ENCODE measurements at regions not wholly inside any gene's neighbourhood (a gene's known extent, or its start where the extent isn't known, plus 50 kb on each side); places are given as distances from the start of the nearest gene placed in this dataset.

DNA sequence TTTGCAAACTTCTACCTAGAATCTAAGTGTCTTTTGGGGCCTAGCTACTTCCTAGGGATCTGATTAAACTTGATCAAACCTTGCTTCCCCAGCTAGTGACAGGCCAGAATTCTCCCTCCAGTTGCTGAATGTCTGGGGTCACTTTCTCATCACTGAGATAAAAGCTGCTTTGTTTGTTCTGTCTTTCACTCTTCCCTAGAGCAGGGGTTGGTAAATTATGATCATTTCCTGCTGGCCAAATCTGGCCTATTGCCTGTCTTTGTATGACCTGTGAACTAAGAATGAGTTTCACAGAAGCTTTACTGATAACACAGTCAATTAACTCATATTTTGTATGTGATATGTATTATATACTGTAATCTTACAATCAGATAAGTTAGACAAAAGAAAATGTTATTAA lies 157.8 kb upstream of the AADAT start:
- Histone ChIP-seq H2AFZ (ENCODE audit: low read depth, low read length, poor library complexity, severe bottlenecking) (no peak overlapping the region), H3K9ac (ENCODE audit: low read length) (no peak overlapping the region), H3K27me3 (ENCODE audit: insufficient read depth, low read length) (no peaks in the 10 kb centered on the region), H3K4me3 (replicated peaks in 1 of 2; ENCODE audit: low read depth in 1 of 2, low read length in 2 of 2) (no peak overlapping the region), H3K27ac (ENCODE audit: low read depth, low read length) (no peak overlapping the region), H3K9me2 (ENCODE audit: insufficient read depth) (no peaks in the 10 kb centered on the region), H3K9me3 (ENCODE audit: control insufficient read depth in 1 of 2, insufficient read depth in 1 of 2, low read depth in 1 of 2, low read length in 2 of 2) (no peaks in the 10 kb centered on the region), H3K79me2 (ENCODE audit: insufficient read depth, low read length) (no peaks in the 10 kb centered on the region), H3K4me2 (ENCODE audit: low read length) (0 out of 2 replicates have a peak overlapping the region, but pooled peaks have one; percentile 4), H4K20me1 (ENCODE audit: insufficient read depth) (no peaks in the 10 kb centered on the region), H3K4me1 (ENCODE audit: control insufficient read depth in 1 of 2, insufficient read depth in 2 of 2, low read length in 2 of 2) (peaks cover 0 to 14% of the 10 kb centered on the region in 2 experiments; a peak in 1 of 4 replicates), H3K36me3 (ENCODE audit: control insufficient read depth in 1 of 2, insufficient read depth in 2 of 2, low read length in 2 of 2) (no peaks in the 10 kb centered on the region)
- DNase-seq (ENCODE audit: low read depth, low spot score) = no peak
- TF ChIP-seq ZNF274 (IDR thresholded peaks at IDR 0.05; ENCODE audit: low read depth, low read length) (no peak), CBX3 (IDR thresholded peaks at IDR 0.05; ENCODE audit: low read depth) (no peak), EZH2 (IDR thresholded peaks at IDR 0.05) (no peak), JUND (IDR thresholded peaks at IDR 0.05) (no peak), YY1 (IDR thresholded peaks at IDR 0.05; ENCODE audit: extremely low read depth, insufficient replicate concordance, low read depth, low read length) (no peak)
- TF ChIP-seq, protein P1, sequence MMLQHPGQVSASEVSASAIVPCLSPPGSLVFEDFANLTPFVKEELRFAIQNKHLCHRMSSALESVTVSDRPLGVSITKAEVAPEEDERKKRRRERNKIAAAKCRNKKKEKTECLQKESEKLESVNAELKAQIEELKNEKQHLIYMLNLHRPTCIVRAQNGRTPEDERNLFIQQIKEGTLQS (IDR thresholded peaks at IDR 0.05) = no peak
- intact Hi-C loops (cut with micrococcal nuclease) = no loop called here
- ChIA-PET RAD21 (ENCODE audit: low non-redundant PET in 1 of 2, low total read pairs in 2 of 2, uncharacterized antibody in 2 of 2, unreplicated experiment in 2 of 2) (no interaction called here), CTCF (interaction anchor here (0.8 to 5.5 kb wide), 2 partner anchors 12 to 49 kb away, joined by 3 to 36 read pairs; no protein-coding TSS in a partner anchor), POLR2A (no interaction called here)
- ATAC-seq = no peak
- BruUV-seq (replicated peaks) = no TSS peak

DNA sequence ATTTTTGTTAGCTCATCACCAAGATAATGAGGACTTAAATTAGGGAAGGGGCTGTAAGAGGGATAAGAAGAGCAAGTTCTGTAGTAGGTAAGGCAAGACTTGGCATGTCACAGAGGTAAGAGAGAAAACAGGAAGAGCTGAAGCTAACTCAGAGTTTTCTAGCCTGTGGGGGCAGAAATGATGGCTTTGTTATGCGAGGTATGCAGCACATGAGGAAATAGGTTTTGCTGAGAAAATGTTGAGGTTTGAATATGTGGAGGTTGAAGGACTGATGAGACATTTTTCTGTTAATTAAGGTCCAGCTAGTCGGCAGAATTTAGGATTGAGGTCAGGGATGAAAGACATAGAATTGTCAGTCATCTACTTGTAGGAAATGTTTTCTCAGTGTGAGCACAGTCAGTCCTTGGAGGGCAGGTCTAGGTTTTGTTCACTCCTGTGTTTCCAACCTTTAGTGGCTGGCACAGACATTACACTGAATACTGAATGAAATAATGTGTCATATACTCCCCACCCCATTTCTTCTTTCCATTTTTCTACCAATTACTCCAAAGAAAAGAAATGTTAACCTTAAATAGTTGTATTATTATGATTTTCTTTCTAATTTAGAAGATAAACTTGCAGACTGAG lies 154.0 kb upstream of the AADAT start:
- Histone ChIP-seq H3K27ac (ENCODE audit: low read depth, low read length) (no peak overlapping the region), H3K9me2 (ENCODE audit: insufficient read depth) (no peaks in the 10 kb centered on the region), H3K27me3 (ENCODE audit: insufficient read depth, low read length) (no peaks in the 10 kb centered on the region), H3K9me3 (ENCODE audit: control insufficient read depth in 1 of 2, insufficient read depth in 1 of 2, low read depth in 1 of 2, low read length in 2 of 2) (no peaks in the 10 kb centered on the region), H3K36me3 (ENCODE audit: control insufficient read depth in 1 of 2, insufficient read depth in 2 of 2, low read length in 2 of 2) (no peaks in the 10 kb centered on the region), H3K9ac (ENCODE audit: low read length) (no peak overlapping the region), H2AFZ (ENCODE audit: low read depth, low read length, poor library complexity, severe bottlenecking) (no peak overlapping the region), H3K4me3 (replicated peaks in 1 of 2; ENCODE audit: low read depth in 1 of 2, low read length in 2 of 2) (no peak overlapping the region), H3K4me1 (ENCODE audit: control insufficient read depth in 1 of 2, insufficient read depth in 2 of 2, low read length in 2 of 2) (peaks cover 0 to 12% of the 10 kb centered on the region in 2 experiments; a peak in 1 of 4 replicates), H3K4me2 (ENCODE audit: low read length) (no peak overlapping the region), H4K20me1 (ENCODE audit: insufficient read depth) (no peaks in the 10 kb centered on the region), H3K79me2 (ENCODE audit: insufficient read depth, low read length) (no peaks in the 10 kb centered on the region)
- RAD21 ChIA-PET (ENCODE audit: low non-redundant PET in 1 of 2, low total read pairs in 2 of 2, uncharacterized antibody in 2 of 2, unreplicated experiment in 2 of 2) = no interaction called here
- POLR2A ChIA-PET = no interaction called here
- DNase-seq (ENCODE audit: low read depth, low spot score) = no peak
- no peak for ATAC-seq
- CTCF ChIA-PET = interaction anchor here (1.3 kb wide), 1 partner anchor 10 kb away, joined by 3 read pairs; no protein-coding TSS in a partner anchor
- no TSS peak for BruUV-seq (replicated peaks)
- intact Hi-C loops (cut with micrococcal nuclease) = no loop called here
- TF ChIP-seq CEBPB (IDR thresholded peaks at IDR 0.05; ENCODE audit: low read depth) (no peak), SP1 (IDR thresholded peaks at IDR 0.05; ENCODE audit: low read depth) (no peak), ELF1 (IDR thresholded peaks at IDR 0.05; ENCODE audit: borderline replicate concordance, low read depth) (no peak), FOSL1 (IDR thresholded peaks at IDR 0.05; ENCODE audit: low read depth) (no peak), POLR2AphosphoS5 (IDR thresholded peaks at IDR 0.05; ENCODE audit: low read depth, low read length) (no peak), EZH2 (IDR thresholded peaks at IDR 0.05) (no peak), ZFX (IDR thresholded peaks at IDR 0.05) (no peak), CTCF (IDR thresholded peaks at IDR 0.05 in 2 of 3, conservative IDR thresholded peaks at IDR 0.05 in 1 of 3; ENCODE audit: borderline replicate concordance in 1 of 3, insufficient read depth in 1 of 3, low read depth in 2 of 3, low read length in 2 of 3) (no peak)
- TF ChIP-seq, protein P2, sequence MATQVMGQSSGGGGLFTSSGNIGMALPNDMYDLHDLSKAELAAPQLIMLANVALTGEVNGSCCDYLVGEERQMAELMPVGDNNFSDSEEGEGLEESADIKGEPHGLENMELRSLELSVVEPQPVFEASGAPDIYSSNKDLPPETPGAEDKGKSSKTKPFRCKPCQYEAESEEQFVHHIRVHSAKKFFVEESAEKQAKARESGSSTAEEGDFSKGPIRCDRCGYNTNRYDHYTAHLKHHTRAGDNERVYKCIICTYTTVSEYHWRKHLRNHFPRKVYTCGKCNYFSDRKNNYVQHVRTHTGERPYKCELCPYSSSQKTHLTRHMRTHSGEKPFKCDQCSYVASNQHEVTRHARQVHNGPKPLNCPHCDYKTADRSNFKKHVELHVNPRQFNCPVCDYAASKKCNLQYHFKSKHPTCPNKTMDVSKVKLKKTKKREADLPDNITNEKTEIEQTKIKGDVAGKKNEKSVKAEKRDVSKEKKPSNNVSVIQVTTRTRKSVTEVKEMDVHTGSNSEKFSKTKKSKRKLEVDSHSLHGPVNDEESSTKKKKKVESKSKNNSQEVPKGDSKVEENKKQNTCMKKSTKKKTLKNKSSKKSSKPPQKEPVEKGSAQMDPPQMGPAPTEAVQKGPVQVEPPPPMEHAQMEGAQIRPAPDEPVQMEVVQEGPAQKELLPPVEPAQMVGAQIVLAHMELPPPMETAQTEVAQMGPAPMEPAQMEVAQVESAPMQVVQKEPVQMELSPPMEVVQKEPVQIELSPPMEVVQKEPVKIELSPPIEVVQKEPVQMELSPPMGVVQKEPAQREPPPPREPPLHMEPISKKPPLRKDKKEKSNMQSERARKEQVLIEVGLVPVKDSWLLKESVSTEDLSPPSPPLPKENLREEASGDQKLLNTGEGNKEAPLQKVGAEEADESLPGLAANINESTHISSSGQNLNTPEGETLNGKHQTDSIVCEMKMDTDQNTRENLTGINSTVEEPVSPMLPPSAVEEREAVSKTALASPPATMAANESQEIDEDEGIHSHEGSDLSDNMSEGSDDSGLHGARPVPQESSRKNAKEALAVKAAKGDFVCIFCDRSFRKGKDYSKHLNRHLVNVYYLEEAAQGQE (IDR thresholded peaks at IDR 0.05; ENCODE audit: low read depth) = no peak
- TF ChIP-seq, protein P1 (IDR thresholded peaks at IDR 0.05) = no peak
